ENCODE measurements at regions not wholly inside any gene's neighbourhood (a gene's known extent, or its start where the extent isn't known, plus 50 kb on each side); places are given as distances from the start of the nearest gene placed in this dataset.
"Not testable (repeated sequence)": the region's sequence is repeated elsewhere in the genome, so short reads cannot be mapped to it uniquely, and the experiment has no call there.

DNA sequence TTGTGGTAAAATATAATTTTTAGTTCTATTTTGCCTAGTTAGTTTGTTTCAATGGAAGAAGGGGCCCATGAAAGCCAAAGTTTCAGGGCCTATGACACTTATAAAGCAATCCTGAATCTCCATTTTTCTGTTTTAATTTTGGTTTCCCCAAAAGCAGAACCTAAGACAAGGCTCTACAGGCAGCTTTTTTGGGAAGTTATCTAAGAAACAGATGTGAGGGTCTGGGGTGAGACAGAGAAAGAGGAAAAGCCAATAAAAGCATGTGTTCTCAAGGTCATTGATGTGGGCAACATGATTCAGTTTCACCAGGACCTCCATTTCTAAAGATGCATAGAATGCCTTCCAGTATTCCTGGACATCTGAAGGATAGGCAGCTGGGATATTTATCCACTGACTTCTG lies 598.5 kb downstream of the PDCD6IP start:
- DNase-seq, result no peak

DNA sequence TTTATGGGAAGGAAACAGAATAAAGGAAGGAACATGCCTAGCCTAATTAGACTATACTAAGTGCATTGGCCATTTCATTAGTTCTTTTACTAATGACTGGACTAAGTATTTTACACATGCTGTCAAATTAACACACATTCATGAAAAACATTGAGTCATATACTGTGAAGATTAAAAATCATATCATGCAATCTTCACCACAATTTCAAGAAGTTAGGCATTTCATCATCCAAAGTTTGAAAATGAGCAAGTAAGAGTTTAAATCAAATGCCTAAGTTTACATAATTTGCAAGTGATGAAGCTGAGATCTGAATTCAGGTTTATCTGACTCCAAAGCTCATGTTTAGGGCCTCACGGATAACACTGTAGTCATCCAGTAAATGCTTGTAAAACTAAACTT lies 601.0 kb downstream of the PDCD6IP start:
- DNase-seq, result no peak

DNA sequence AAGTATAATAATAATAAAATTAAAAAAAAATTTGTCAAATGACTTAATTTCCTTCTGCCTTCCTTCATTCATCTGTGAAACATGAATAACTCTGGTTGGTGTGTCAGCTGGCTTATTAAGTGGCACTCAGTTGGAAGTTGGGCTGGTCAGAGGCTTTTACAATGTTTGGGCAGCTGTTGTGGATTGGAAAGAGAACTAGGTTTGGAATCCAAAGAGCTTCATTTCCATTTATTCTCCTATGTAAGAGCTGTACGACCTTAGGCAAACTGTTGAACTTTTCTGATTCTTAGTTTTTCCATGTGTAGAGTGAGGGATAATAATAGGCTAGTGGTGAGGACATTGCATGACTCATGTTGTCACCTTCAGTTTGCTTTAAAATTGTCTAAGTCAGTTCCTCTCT lies 606.7 kb downstream of the PDCD6IP start:
- DNase-seq, result no peak

DNA sequence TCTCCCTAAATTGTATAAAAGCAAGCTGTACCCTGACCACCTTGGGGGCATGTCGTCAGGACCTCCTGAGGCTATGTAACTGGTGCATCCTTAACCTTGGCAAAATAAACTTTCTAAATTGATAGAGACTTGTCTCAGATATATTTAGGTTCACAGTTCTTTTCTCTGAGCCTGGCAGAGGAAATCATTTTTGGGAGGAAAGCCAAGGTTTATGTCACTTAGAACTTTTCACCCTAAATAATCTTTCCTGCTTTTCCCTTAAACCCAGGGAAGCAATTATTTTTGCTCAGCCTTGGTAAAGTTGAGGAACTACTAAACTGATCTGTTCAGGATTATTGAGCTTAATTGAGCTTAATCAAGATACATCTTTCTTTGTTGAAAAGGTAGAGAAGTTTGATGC lies 608.9 kb downstream of the PDCD6IP start:
- no peak for DNase-seq

DNA sequence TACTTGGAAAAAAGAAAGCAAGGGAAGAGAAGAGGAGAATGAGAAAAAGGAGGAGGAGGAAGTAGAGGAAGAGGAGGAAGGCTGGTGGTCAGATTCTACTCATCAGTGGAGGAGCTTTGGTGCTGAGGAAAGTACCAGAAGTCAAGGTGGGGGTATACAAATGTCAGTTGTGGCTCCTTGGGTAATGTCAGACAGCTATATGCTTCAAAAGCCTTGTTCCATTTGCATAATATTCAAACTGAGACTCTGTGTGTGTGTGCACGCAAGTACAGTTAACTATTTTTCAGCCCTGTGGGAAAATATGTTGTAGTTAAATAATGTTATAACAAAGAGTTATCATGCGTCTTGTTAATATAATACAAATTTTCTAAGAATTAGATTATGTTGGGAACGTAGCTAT lies 609.7 kb downstream of the PDCD6IP start:
- no peak for DNase-seq

DNA sequence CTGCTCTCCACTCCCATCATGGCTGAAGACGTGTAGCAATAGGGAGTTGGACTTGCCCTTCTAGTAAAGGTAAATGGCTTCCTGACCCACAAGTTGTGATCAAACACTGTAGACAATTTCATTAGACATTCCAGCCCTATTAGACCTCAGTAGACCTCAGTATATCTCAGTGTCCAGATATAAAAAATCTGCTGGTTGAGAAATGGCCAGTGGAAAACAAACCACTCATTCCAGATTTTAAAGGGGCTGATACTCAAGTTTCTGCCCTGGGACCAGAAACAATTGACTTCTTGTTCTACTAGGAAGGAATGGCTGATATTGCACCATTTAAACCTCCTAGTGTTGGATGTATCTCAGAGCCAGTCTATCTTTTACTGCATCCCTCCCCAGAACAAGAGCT lies 613.2 kb downstream of the PDCD6IP start:
- DNase-seq, result no peak

DNA sequence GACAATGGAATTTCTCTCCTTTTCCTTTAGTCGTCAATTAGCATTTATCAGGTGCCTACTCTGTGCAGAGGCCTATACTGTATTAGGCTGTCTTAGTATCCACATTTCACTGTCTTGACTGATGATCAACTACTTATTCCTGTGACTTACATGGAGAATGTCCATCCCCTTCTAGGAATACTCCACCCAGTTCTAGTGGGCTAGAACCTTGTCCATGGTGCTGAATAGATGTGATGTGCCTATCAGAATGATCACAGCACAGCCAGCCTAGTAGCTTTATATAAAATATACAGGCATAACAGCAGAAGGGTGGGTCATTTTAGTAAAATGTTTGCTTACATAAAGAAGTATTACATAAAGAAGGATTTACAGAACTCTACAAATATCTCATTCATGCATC lies 621.4 kb downstream of the PDCD6IP start:
- DNase-seq, result no peak

DNA sequence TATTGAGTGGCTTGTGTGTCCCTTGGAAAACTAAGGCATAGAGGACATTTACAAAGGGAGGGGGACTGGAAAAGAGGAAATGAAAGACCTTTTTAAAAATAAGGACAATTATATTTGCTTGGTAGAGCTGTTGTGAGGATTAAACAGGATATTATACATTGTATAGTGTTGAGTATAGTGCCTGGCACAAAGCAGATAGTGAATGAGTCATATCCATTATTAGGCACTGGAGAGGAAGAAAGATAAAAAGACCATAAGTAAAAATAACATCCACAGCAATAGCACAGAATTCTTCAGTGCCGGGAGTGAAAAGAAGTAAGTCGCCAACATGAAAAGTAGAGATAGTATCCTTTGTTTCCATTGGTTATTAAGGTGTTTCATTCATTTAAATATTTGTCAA lies 623.3 kb downstream of the PDCD6IP start:
- DNase-seq, result no peak

DNA sequence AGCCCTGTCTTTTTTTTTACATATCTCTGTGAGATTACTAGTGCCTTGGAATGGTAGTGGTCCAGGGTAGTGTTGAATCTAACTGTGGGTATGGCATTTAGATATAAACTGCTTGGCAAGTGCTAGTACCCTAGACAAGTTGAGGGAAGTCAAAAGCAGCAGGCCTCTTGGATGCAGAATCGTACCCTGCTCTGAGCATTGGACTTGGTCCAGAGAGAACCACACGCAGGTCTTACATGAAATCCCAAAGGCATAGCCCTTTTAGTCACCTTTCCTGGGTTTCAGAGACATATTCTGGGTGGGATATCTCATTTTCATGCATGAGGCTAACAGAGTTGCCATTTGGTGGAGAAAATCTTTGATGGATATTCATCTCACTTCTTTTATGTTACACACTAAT lies 641.4 kb downstream of the PDCD6IP start:
- DNase-seq, result no peak

DNA sequence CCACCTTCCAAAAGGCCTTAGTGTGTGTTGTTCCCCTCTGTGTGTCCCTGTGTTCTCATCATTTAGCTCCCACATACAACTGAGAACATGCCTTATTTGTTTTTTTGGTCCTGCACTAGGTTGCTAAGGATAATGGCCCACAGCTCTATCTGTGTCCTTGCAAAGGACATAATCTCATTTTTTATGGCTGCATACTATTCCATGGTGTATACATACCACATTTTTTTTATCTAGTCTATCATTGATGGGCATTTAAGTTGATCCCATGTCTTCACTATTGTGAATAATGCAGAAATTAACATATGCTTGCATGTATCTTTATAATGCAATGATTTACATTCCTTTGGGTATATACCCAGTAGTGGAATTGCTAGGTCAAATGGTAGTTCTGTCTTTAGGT lies 645.7 kb downstream of the PDCD6IP start:
- DNase-seq, result no peak

DNA sequence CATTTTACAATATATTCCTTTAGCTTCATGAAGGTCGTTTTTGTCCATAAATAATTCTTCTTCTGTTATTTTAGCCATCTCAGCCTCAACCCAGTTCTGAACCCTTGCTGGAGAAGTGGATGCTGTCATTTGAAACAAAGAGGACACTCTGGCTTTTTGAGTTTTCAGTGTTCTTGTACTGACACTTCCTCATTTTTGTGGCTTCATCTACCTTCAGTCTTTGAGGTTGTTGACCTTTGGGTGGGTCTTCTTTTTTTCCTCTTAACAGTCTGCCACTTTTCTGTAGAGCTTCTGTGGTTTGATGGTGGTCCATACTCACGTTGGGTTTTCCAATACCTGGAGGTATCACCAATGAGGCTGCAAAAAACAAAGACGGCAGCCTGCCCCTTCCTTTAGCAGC lies 650.9 kb downstream of the PDCD6IP start:
- DNase-seq, result no peak

DNA sequence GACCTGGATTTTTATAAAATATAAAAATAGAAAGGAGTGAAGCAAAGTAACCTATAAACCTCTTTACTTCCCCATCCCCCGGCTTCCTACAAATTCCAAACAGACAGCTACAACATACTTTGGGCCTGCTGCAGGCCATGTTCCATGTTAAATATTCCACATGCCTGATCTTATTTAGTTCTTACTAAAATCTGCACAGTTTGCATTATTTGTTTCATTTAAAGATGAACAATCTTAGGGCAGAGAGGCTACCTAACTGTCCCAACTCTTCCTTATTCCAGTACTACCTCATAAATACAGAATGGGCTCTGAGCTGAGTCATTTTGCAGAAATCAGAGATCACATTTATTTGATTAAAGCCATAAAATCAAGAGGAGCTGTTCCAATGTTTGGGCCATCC lies 665.0 kb downstream of the PDCD6IP start:
- DNase-seq, result no peak

DNA sequence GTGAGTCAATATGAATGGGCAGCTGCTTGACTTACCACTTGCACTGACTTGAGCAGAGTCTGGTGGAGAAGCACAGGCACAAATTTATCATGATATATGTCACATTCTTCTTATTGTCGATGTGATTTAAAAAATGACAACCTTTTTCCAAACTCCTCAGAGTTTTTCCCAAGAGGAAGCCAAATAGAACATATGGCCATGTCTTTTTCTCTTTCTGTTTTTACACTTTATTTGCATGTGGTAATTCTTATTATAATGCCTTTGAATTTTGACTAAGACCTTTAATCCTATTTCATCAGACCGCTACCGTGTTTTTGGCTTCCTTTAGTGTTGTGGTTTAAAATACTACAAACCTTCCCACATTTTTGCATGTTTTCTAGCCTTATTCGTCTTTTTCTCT lies 666.2 kb downstream of the PDCD6IP start:
- no peak for DNase-seq

DNA sequence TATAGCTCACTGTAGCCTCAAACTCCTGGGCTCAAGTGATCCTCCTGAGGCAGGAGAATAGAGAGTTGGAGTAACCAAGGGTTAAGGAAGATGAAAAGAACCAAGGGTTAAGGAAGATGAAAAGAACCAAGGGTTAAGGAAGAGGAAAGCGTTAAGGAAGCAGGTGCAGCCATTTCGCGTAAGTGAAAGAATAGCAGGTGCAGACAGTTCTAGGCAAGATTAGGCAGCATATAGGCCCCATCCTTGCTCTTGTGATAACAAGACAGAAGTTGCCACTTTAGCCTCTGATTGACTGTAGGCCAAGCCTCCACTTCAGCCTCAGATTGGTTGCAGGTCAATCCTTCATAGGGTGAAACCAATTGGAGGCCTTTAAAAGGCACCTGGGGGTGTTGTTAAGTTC lies 677.4 kb downstream of the PDCD6IP start:
- DNase-seq, result no peak

DNA sequence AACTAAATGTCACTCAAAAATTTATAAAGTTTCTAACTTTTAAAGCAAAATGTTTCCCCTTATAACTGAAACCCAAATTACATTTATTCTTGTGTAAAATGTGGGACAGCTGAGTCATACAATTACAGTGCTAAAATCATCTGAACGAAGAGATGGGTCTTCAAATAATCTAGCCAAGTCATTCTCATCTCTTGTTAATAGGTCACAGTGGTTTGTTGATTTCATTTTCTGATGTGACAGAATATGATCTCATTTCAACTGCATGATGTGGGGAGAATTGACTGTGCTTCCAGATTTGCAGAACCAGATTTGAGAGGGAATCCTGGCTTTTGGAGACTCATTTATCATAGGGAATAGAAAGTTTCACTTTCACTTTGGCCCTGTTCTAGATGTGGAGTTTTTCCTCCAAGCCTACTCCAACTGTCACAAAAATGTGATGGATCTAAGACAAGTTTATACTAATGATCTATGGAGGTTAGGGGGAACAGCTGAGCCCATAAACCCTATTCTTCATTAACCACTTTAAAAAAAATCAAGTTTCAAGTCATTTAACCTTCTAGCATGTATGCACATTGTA lies 685.0 kb downstream of the PDCD6IP start:
- DNase-seq, result no peak

DNA sequence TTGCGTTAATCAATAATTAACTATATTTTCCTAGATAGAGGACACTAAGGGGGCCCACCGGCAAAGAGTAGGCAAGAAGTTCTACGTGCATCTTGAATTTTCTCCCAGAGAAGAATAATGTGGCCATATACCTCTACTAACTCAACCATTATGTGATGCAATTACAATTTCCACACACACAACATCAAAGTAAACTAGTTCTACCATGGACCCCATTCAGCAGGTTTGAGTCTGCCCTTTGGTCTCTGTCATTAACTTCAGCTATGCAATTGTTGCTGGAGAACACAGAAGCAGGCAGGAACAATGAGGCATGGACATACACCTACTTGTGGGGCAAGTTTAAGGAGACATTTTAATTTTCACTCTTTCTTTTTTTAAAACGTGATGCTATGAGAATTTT lies 705.9 kb downstream of the PDCD6IP start:
- DNase-seq, result no peak

DNA sequence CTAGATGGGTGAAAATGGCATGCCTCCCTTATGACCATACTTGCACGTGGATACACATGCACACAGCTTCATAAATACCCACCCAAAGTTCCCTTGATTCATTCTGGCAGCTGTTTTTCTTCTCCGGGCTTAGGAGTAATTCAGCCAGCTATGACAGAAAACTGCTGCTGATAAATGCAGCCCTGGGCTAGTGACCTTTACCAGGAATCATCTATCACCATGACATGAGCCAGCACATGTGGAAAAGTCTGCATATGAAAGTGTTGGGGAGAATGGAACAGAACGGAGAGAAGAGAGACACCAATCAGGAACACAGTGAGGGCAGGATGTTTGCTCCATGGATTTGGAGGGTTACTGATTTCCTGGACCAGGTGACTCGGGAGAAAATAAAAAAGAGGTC lies 706.3 kb downstream of the PDCD6IP start:
- no peak for DNase-seq

DNA sequence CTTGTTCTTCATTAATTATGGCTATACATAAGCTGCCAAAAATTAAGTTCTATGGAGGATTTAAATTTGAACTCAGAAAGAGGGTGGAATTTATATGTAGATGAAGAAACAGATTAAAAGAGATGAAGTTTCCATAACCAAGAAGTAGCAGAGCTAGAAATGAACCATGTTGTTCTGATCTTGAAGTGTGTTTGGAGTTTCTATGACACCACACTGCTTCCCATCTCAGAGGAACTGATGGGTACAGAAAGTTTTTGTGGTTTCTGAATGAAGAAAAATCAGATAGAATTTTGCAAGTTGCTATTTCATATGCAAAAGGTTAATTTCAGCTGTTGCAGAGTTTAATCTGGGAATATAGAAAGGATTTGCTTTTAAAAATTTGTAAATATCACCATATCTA lies 710.3 kb downstream of the PDCD6IP start:
- no peak for DNase-seq

DNA sequence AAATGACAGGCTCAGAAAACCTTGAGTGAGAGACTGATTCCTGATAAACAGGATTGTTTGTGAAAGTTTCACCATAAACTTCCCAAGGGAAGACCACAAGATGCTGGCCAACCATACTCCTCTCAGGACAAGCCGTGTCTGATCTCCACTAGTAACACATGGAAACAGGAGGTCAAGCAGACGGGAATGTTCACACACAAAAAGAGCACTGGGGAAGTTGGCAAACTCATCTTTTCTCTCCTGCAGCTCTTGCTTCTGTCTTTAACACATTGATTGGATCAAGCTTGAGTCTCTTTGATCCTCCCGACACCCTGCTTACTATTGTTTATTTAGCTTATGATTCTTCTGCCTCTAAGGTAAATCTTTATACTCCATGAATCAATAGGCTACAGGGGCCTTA lies 713.5 kb downstream of the PDCD6IP start:
- no peak for DNase-seq

DNA sequence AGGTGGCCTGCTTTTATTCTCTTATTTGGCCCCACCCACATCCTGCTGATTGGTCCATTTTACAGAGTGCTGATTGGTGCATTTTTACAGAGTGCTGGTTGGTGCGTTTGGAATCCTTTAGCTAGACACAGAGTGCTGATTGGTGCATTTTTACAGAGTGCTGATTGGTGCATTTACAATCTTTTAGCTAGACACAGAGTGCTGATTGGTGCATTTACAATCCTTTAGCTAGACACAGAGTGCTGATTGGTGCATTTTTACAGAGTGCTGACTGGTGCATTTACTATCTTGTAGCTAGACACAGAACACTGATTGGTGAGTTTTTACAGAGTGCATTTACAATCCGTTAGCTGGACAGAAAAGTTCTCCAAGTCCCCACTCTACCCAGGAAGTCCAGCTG lies 720.6 kb downstream of the PDCD6IP start:
- not testable (repeated sequence) for DNase-seq

DNA sequence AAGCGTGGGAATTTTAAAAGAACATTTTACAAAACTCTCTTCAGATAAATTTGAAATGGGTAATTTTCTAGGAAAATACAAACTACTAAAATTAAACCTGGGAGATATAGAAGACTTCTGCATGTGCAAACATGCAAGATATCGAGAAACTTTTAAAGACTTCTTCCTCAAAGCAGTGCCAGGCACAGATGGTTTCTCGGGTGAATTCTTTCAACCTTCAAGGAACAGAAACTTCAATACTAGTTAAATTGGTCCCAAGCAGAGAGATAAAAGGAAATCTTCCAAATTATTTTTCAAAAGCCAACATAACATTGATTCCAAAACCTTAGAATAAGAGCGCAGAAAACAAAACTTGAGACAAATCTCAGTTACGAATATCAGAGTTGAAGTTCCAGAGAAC lies 732.7 kb downstream of the PDCD6IP start:
- DNase-seq, result no peak

DNA sequence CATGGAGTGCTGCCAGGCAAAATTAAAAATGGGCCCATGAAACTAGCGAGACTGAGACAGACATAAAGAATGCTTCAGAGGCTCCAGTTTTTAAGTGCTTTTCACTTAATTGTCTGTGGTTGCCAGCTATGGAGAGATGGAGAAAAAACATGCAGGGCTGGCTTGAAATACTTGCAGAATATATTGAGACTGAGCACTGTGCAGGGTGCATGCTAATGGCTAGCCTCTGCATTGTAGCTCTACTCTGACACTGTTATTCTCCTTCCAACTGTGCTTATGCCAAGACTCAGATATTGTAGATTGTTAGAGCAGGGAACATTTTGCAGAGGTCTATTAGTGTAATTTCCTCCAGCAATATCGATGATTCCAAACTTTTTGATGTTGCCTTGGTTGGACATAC lies 735.0 kb downstream of the PDCD6IP start:
- no peak for DNase-seq

DNA sequence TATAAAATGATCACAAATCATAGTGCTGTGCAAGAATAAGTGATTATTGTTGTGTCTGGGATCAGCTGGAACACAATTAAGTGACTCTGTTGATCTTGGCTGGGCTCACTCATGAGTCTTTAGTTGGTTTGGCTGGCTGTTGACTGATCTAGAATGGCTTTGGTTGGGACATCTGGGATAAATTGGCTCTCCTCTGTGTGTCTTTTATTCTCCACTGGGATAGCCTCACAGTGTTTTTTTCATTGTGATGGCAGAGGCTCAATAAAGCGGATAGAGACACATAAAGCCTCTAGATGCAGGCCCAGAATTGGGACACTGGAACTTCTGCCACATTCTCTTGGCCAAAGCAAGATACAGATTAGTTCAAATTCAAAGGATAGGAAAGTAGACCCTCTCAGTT lies 735.6 kb downstream of the PDCD6IP start:
- DNase-seq, result no peak

DNA sequence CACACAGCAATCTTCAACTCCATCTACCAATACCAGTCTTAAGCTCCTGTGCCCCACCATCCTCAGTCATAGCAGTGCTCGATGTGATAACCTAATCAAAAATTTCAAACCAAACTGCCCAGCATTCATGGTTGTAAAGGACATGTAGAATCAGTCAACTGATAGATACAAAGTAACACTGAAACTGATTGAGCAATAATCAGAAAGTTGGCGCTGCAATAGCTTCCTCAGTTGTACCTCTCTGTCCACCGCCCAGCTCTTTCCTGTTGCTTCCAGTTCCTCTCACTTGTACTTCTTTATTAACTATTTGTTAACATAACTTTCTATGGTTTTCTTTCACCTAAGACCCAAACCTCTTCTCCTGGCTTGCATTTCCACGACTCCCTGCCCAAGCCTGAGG lies 745.7 kb downstream of the PDCD6IP start:
- no peak for DNase-seq

DNA sequence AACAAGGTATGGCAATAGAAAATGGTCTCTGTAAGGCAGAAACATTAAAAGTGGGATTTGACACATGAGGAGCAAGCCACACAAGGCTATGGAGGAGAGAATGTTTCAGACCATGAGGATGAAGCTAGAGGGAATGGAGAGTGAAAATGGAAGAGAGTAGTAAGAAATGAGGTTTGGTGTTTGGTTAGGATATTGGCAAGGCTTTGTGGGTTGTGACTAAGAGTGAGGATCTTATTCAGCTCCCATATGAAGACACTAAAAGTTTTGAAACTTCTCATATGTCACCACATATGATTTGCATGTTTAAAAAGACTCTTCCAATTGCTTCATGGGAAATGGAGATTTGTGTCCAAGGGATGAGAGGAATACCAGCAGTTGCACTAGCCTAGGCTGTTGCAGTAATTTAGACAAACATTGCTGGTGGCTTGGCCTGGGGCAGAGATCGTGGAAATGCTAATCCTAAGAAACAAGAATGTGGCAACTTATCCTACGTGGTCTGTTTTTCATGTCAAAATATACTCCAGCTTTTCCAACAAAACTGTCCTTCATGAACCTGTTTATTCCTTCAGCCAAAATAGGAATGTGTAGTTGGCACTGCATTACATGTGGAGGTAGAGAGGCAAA lies 749.0 kb downstream of the PDCD6IP start:
- DNase-seq, result no peak

DNA sequence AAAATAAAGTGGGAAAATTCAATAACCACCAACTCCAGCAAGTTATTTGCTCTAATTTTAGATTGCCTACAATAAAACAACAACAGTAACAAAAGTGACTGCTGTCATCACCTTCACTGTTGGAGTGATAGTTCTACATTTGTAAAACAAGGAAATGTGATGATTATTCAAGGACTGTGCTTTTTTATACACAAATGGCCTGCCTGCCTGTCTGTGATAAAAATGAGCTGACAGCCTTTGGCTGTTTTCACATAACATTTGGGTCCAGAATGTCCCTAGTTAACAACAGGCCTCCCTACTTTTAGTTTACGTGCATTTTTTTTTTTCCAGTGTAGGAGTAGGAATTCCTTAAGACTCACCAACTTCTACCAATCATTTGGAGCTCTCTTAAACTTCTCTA lies 768.8 kb downstream of the PDCD6IP start:
- DNase-seq, result no peak
